T-helper 17 cell (primary cell): ENCODE measurements at regions not wholly inside any gene's neighbourhood (a gene's known extent, or its start where the extent isn't known, plus 50 kb on each side); places are given as distances from the start of the nearest gene placed in this dataset.
"Not testable (repeated sequence)": the region's sequence is repeated elsewhere in the genome, so short reads cannot be mapped to it uniquely, and the experiment has no call there.

Experiments
- ATAC-seq: fragments of 150-1000 bp; cut with Tn5 transposase; 2 replicates; pipeline ENCODE4 v1.10.0; 2021; ENCODE audit warnings: mild to moderate bottlenecking, moderate library complexity
- DNase-seq, 3 donors: peaks; one replicate each; pipeline versions ENCODE4 v3.0.0 to v3.0.0-alpha.2; 2020 to 2021
- H3K9me3 ChIP-seq: one replicate; pipeline ENCODE4 v1.7.0; 2013; ENCODE audit warnings: low read length, mild to moderate bottlenecking; ENCODE audit not compliant: control insufficient read depth, poor library complexity, severe bottlenecking
- H3K27ac Mint-ChIP-seq: one replicate; pipeline ENCODE4 v1.8.0; 2022; ENCODE audit warnings: mild to moderate bottlenecking, moderate library complexity, mixed read lengths
- H3K27me3 Mint-ChIP-seq: one replicate; pipeline ENCODE4 v1.8.0; 2022; ENCODE audit warnings: mixed read lengths
- H3K36me3 Mint-ChIP-seq: one replicate; pipeline ENCODE4 v1.8.0; 2022; ENCODE audit warnings: low read depth, mixed read lengths
- H3K4me1 Mint-ChIP-seq: one replicate; pipeline ENCODE4 v1.8.0; 2022; ENCODE audit warnings: mild to moderate bottlenecking, mixed read lengths
- H3K4me3 Mint-ChIP-seq: one replicate; pipeline ENCODE4 v1.8.0; 2022; ENCODE audit warnings: mild to moderate bottlenecking, moderate library complexity, mixed read lengths

- no peaks in the 10 kb centered on the region for H3K27me3 Mint-ChIP-seq
- no peaks in the 10 kb centered on the region for H3K36me3 Mint-ChIP-seq
- no peak overlapping the region for H3K27ac Mint-ChIP-seq
- ATAC-seq (no peak), DNase-seq (no peak)
- H3K9me3 ChIP-seq = no peaks in the 10 kb centered on the region
- H3K4me1 Mint-ChIP-seq = no peaks in the 10 kb centered on the region
- no peak overlapping the region for H3K4me3 Mint-ChIP-seq
These were observed 828.3 kb upstream of the EEF2KMT start for GRCh38 chr16:5925850-5926249.

- H3K9me3 ChIP-seq = no peaks in the 10 kb centered on the region
- H3K4me3 Mint-ChIP-seq = no peak overlapping the region
- no peak for ATAC-seq
- H3K27me3 Mint-ChIP-seq = no peaks in the 10 kb centered on the region
- no peak for DNase-seq
- H3K4me1 Mint-ChIP-seq = no peaks in the 10 kb centered on the region
- H3K36me3 Mint-ChIP-seq = no peaks in the 10 kb centered on the region
- no peak overlapping the region for H3K27ac Mint-ChIP-seq
These were observed 825.1 kb upstream of the EEF2KMT start for GRCh38 chr16:5922686-5923085.

- no peaks in the 10 kb centered on the region for H3K36me3 Mint-ChIP-seq
- H3K4me3 Mint-ChIP-seq = no peak overlapping the region
- no peaks in the 10 kb centered on the region for H3K4me1 Mint-ChIP-seq
- no peak overlapping the region for H3K27ac Mint-ChIP-seq
- H3K9me3 ChIP-seq = no peaks in the 10 kb centered on the region
- DNase-seq (no peak), ATAC-seq (no peak)
- H3K27me3 Mint-ChIP-seq = no peaks in the 10 kb centered on the region
These were observed 821.1 kb upstream of the EEF2KMT start for GRCh38 chr16:5918567-5919130.

- ATAC-seq = no peak
- no peaks in the 10 kb centered on the region for H3K27me3 Mint-ChIP-seq
These were observed 820.0 kb upstream of the EEF2KMT start for GRCh38 chr16:5917436-5918195.

DNA sequence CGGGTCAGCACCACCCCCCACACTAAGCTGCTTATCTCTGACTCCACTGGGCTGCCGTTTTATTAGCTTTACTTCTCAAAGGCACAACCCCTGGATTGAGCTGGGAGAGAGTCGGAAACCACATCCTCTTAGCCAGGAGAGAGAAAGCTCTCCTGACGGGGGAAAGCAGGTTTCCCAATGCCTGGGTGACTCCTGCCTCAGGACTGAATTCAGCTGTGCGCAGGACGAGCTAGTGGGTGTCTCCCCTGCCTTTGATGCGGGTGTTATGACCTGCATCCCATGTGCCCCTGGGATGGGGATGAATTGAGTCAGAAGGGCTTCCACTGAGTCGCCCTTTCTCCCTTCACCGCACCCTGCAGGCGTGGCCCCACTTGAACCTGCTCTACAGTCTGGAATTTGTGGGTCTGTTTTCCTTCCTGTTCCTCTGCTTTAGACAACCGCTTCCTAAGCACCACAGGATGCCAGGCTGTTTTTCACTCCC, 819.2 kb upstream of the EEF2KMT start:
- no peak overlapping the region for H3K4me3 Mint-ChIP-seq
- H3K9me3 ChIP-seq = no peaks in the 10 kb centered on the region
- ATAC-seq (no peak), DNase-seq (no peak)
- H3K36me3 Mint-ChIP-seq = peaks cover 2% of the 10 kb centered on the region
- no peaks in the 10 kb centered on the region for H3K4me1 Mint-ChIP-seq
- H3K27me3 Mint-ChIP-seq = no peaks in the 10 kb centered on the region
- H3K27ac Mint-ChIP-seq = no peak overlapping the region

More at GRCh38 chr16:5917436-5918195, 820.0 kb upstream of the EEF2KMT start:
- no peaks in the 10 kb centered on the region for H3K36me3 Mint-ChIP-seq
- H3K4me3 Mint-ChIP-seq = no peak overlapping the region
- no peaks in the 10 kb centered on the region for H3K9me3 ChIP-seq
- no peak overlapping the region for H3K27ac Mint-ChIP-seq
- DNase-seq = no peak
- no peaks in the 10 kb centered on the region for H3K4me1 Mint-ChIP-seq

DNA sequence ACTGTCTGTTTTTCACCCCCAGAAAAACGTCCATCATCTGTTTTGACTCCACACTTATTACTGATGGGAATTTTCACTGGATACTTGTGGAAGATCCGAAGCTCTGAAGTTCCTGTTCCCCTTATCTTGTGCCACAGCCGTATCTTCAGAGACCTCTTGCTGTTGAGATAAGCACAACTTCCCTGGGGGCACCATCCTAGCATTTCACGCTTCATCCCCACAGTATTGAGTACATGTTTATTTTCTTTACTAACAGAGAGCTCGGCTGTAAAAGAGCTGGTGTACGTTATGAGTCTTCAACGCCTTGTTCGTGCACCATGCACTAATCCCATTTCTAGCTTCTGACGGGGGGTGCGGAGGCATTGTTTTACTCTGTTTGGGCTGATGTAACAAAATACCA, 813.6 kb upstream of the EEF2KMT start:
- DNase-seq (no peak), ATAC-seq (no peak)
- H3K27me3 Mint-ChIP-seq = no peaks in the 10 kb centered on the region
- no peaks in the 10 kb centered on the region for H3K9me3 ChIP-seq
- H3K36me3 Mint-ChIP-seq = peaks cover 2% of the 10 kb centered on the region
- H3K27ac Mint-ChIP-seq = no peak overlapping the region
- no peak overlapping the region for H3K4me3 Mint-ChIP-seq
- H3K4me1 Mint-ChIP-seq = no peaks in the 10 kb centered on the region

DNA sequence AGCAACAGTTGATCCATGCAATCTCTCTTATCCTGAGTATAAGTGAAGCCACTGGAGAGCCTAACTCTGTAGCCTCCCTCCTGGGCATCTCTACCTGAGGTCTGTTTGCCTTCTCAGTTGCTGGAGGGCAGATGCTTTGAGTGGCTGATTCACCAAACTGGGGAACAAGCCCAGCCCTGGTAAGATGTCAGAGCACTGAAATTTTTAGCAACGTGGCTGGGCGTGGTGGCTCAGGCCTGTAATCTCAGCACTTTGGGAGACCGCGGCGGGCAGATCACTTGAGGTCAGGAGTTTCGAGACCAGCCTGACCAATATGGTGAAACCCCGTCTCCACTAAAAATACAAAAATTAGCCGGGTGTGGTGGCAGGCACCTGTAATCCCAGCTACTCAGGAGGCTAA, 812.0 kb upstream of the EEF2KMT start:
- DNase-seq, H3K36me3 Mint-ChIP-seq, H3K27ac Mint-ChIP-seq, H3K4me3 Mint-ChIP-seq, ATAC-seq, H3K9me3 ChIP-seq, H3K27me3 Mint-ChIP-seq, H3K4me1 Mint-ChIP-seq: not testable (repeated sequence)

DNA sequence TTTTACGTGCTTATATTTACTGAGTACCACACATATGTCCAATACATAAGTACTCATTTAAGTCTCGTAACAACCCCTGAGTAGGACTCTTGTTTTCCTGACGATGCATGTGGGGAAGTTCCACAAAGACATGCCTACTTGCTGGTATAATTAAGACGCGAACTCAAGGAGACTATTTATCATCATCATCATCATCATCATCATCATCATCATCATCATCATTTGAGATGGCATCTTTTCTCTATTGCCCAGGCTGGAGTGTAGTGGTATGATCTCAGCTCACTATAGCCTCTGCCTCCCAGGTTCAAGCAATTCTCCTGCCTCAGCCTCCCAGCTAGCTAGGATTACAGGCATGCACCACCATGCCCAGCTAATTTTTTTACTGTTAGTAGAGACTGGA, 809.9 kb upstream of the EEF2KMT start:
- no peak overlapping the region for H3K27ac Mint-ChIP-seq
- no peaks in the 10 kb centered on the region for H3K27me3 Mint-ChIP-seq
- H3K4me1 Mint-ChIP-seq = no peaks in the 10 kb centered on the region
- H3K4me3 Mint-ChIP-seq = no peak overlapping the region
- H3K9me3 ChIP-seq = no peaks in the 10 kb centered on the region
- H3K36me3 Mint-ChIP-seq = peaks cover 2% of the 10 kb centered on the region
- DNase-seq (no peak), ATAC-seq (no peak)

DNA sequence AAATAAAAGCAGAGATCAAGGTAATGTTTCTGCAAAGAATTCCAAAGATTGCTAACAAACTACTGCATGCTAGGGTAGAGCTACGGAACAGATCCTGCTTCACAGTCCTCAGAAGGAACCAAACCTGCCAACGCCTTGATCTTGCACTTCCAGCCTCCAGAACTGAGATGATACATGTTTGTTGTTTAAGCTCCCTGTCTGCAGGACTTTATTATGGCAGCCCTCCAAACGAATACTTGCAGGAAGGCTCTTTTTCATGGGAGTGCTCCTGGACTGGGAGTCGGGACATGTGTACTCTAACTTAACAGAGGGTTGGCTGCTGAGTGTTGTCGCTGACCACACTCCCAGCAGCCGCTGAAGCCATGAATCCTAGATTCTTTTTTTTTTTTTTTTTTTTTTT, 808.8 kb upstream of the EEF2KMT start:
- H3K27me3 Mint-ChIP-seq = no peaks in the 10 kb centered on the region
- no peaks in the 10 kb centered on the region for H3K9me3 ChIP-seq
- no peak overlapping the region for H3K27ac Mint-ChIP-seq
- H3K4me3 Mint-ChIP-seq = no peak overlapping the region
- DNase-seq = no peak
- no peaks in the 10 kb centered on the region for H3K4me1 Mint-ChIP-seq
- no peak for ATAC-seq
- H3K36me3 Mint-ChIP-seq = no peaks in the 10 kb centered on the region

GRCh38 chr16:5905935-5906334, 808.3 kb upstream of the EEF2KMT start:
- ATAC-seq = no peak
- H3K27me3 Mint-ChIP-seq = no peaks in the 10 kb centered on the region
- no peak overlapping the region for H3K27ac Mint-ChIP-seq
- H3K4me3 Mint-ChIP-seq = no peak overlapping the region
- no peak for DNase-seq
- H3K9me3 ChIP-seq = no peaks in the 10 kb centered on the region
- no peaks in the 10 kb centered on the region for H3K4me1 Mint-ChIP-seq
- H3K36me3 Mint-ChIP-seq = no peaks in the 10 kb centered on the region

GRCh38 chr16:5903832-5904231, 806.2 kb upstream of the EEF2KMT start:
- no peak overlapping the region for H3K27ac Mint-ChIP-seq
- no peaks in the 10 kb centered on the region for H3K27me3 Mint-ChIP-seq
- DNase-seq (no peak), ATAC-seq (no peak)
- H3K4me1 Mint-ChIP-seq = no peaks in the 10 kb centered on the region
- H3K9me3 ChIP-seq = no peaks in the 10 kb centered on the region
- no peak overlapping the region for H3K4me3 Mint-ChIP-seq
- no peaks in the 10 kb centered on the region for H3K36me3 Mint-ChIP-seq

DNA sequence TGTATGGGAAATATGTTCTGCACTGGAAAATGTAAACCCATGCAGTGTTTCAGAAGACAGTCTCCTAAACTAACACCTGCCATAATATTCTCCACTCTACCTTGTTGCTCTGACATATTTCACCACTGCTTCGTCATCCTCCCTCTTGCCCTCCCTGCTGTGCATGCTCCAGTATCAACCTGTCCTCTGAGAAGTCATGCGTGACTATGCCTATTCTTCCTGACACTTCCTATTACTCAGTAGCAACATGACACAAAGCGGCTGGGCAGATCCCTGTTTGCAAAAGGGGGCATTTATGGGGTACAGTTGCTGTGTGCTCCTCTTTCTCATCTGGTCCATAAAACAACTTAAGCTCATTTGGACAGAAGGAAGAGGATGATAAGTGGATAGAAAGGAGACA, 805.6 kb upstream of the EEF2KMT start:
- DNase-seq (no peak), ATAC-seq (no peak)
- Mint-ChIP-seq H3K36me3 (no peaks in the 10 kb centered on the region), H3K4me3 (no peak overlapping the region), H3K4me1 (no peaks in the 10 kb centered on the region), H3K27me3 (no peaks in the 10 kb centered on the region), H3K27ac (no peak overlapping the region)
- no peaks in the 10 kb centered on the region for H3K9me3 ChIP-seq

GRCh38 chr16:5900046-5900445, 802.5 kb upstream of the EEF2KMT start:
- Mint-ChIP-seq H3K4me3 (no peak overlapping the region), H3K27ac (no peak overlapping the region), H3K27me3 (no peaks in the 10 kb centered on the region), H3K36me3 (no peaks in the 10 kb centered on the region), H3K4me1 (no peaks in the 10 kb centered on the region)
- ATAC-seq (no peak), DNase-seq (no peak)
- H3K9me3 ChIP-seq = no peaks in the 10 kb centered on the region

DNA sequence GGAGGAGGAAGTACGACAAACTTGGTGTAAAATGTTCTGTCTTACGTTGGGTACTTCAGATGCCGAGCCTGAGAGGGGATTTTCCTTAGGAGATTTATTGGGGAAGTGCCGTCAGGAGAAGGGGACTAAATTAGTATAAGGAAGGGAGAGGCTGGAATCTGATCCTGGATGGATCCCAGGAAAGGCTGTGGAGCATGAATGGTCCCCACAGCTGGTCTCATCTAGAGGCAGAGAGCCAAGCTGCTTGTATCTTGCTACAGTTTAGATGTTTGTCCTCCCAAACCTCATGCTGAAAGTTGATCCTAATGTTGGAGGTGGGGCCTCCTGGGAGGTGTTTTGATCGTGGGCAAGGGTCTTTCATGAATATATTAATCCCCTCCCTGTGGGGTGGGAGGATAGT, 798.4 kb upstream of the EEF2KMT start:
- H3K36me3 Mint-ChIP-seq = no peaks in the 10 kb centered on the region
- ATAC-seq = no peak
- no peak overlapping the region for H3K4me3 Mint-ChIP-seq
- no peaks in the 10 kb centered on the region for H3K27me3 Mint-ChIP-seq
- DNase-seq = no peak
- no peaks in the 10 kb centered on the region for H3K4me1 Mint-ChIP-seq
- H3K9me3 ChIP-seq = no peaks in the 10 kb centered on the region
- no peak overlapping the region for H3K27ac Mint-ChIP-seq
